T-cell (primary cell): ENCODE measurements at regions not wholly inside any gene's neighbourhood (a gene's known extent, or its start where the extent isn't known, plus 50 kb on each side); places are given as distances from the start of the nearest gene placed in this dataset.

Experiments used
- ATAC-seq, 4 experiments: fragments of 200-7000 bp in 3 of 4; fragments of 150-1000 bp in 1 of 4; cut with Tn5 transposase; replicated peaks in 1 of 4; 1 replicate in 3 of 4; 2 replicates in 1 of 4; pipeline ENCODE4 v1.10.0; 2021; ENCODE audit warnings: moderate library complexity in 3 of 4, mild to moderate bottlenecking in 2 of 4, moderate number of reproducible peaks in 1 of 4
- CTCF ChIA-PET, 2 donors: fragments of 300-600 bp; sonication (Branson Sonifier 250); formaldehyde crosslinking; loops; one replicate each; lab custom pipeline; 2022; ENCODE audit warnings: antibody characterized with exemption in 2 of 2; lab: Charles Lee
- POLR2A ChIA-PET, 2 donors: fragments of 300-600 bp; sonication (Branson Sonifier 250); formaldehyde crosslinking; loops; one replicate each; lab custom pipeline; 2022; ENCODE audit warnings: antibody characterized with exemption in 2 of 2; lab: Charles Lee
- DNase-seq, 35 experiments: peaks; one replicate each; pipeline versions ENCODE4 v3.0.0 to v3.0.0-alpha.2; 2013 to 2023
- H3K27ac ChIP-seq: one replicate; pipeline ENCODE4 v1.5.1; 2013; ENCODE audit warnings: low read length
- H3K27me3 ChIP-seq, 2 experiments: replicated peaks in 1 of 2; 1 replicate in 1 of 2; 2 replicates in 1 of 2; pipeline versions ENCODE4 v1.6.1 to v1.7.0; 2013; ENCODE audit warnings: low read length in 1 of 2, mixed read lengths in 1 of 2; ENCODE audit not compliant: control insufficient read depth in 2 of 2, insufficient read depth in 2 of 2; ENCODE audit errors: extremely low read depth in 1 of 2
- H3K36me3 ChIP-seq, 2 donors: 1 replicate in 1 of 2; 2 replicates in 1 of 2; pipeline versions ENCODE4 v1.6.1 to v1.7.0; 2013; ENCODE audit warnings: low read length in 1 of 2; ENCODE audit not compliant: control insufficient read depth in 2 of 2, insufficient read depth in 1 of 2; ENCODE audit errors: extremely low read depth in 1 of 2
- H3K4me1 ChIP-seq, 2 experiments: 1 replicate in 1 of 2; 2 replicates in 1 of 2; pipeline versions ENCODE4 v1.6.1 to v1.7.0; 2013; ENCODE audit warnings: low read length in 2 of 2, mixed read lengths in 1 of 2; ENCODE audit not compliant: insufficient read depth in 2 of 2, control insufficient read depth in 1 of 2; ENCODE audit errors: extremely low read depth in 1 of 2
- H3K4me3 ChIP-seq, 2 donors: 1 replicate in 1 of 2; 2 replicates in 1 of 2; pipeline versions ENCODE4 v1.5.1 to v1.7.0; 2013; ENCODE audit warnings: mild to moderate bottlenecking in 2 of 2, low read length in 1 of 2, moderate library complexity in 1 of 2; ENCODE audit not compliant: control insufficient read depth in 1 of 2; ENCODE audit errors: extremely low read depth in 1 of 2
- H3K9me3 ChIP-seq: 2 replicates; pipeline ENCODE4 v1.7.0; 2013
- H3K27ac Mint-ChIP-seq, 2 donors: one replicate each; pipeline ENCODE4 v1.8.0; 2020 to 2021; ENCODE audit warnings: mild to moderate bottlenecking in 2 of 2, mixed read lengths in 2 of 2
- H3K27me3 Mint-ChIP-seq, 2 donors: one replicate each; pipeline ENCODE4 v1.8.0; 2021 to 2022; ENCODE audit warnings: mixed read lengths in 2 of 2
- H3K36me3 Mint-ChIP-seq: one replicate; pipeline ENCODE4 v1.8.0; 2021; ENCODE audit warnings: mixed read lengths
- H3K4me1 Mint-ChIP-seq, 3 donors: one replicate each; pipeline ENCODE4 v1.8.0; 2020 to 2022; ENCODE audit warnings: mixed read lengths in 3 of 3, mild to moderate bottlenecking in 1 of 3
- H3K4me3 Mint-ChIP-seq, 3 donors: one replicate each; pipeline ENCODE4 v1.8.0; 2020 to 2022; ENCODE audit warnings: mild to moderate bottlenecking in 3 of 3, mixed read lengths in 3 of 3, moderate library complexity in 3 of 3
- H3K9me3 Mint-ChIP-seq, 3 donors: one replicate each; pipeline ENCODE4 v1.8.0; 2020 to 2022; ENCODE audit warnings: mixed read lengths in 3 of 3
- WGBS: methylation state at CpG from one replicate; pipeline ENCODE4 v1.1.5; 2013; ENCODE audit warnings: missing lambda C conversion rate; ENCODE audit not compliant: insufficient coverage; 5-methylcytosine and 5-hydroxymethylcytosine counted together

GRCh38 chr6:156717542-156717941, 59.6 kb upstream of the ARID1B start:
- 100% methylated on average over 1 of the region's 5 CpGs for WGBS
- DNase-seq (no peak), ATAC-seq (no peak)
- ChIA-PET POLR2A (interaction anchor here in 1 of 2 donors (0.7 kb wide), 2 partner anchors 9 to 54 kb away, joined by 3 to 5 read pairs; no protein-coding TSS in a partner anchor), CTCF (no interaction called here)
- no peaks in the 10 kb centered on the region for H3K36me3 ChIP-seq
- H3K36me3 Mint-ChIP-seq = no peaks in the 10 kb centered on the region
- H3K27me3 ChIP-seq = peaks cover 0 to 4% of the 10 kb centered on the region in 2 experiments
- H3K4me3 ChIP-seq = no peak overlapping the region
- no peak overlapping the region for H3K4me3 Mint-ChIP-seq
- H3K27ac ChIP-seq = no peak overlapping the region
- H3K9me3 Mint-ChIP-seq = no peaks in the 10 kb centered on the region
- no peaks in the 10 kb centered on the region for H3K9me3 ChIP-seq
- H3K27ac Mint-ChIP-seq = no peak overlapping the region
- peaks cover 14 to 22% (median 16%) of the 10 kb centered on the region in 3 donors for H3K4me1 Mint-ChIP-seq
- H3K4me1 ChIP-seq = peaks cover 2 to 15% of the 10 kb centered on the region in 2 experiments
- H3K27me3 Mint-ChIP-seq = no peaks in the 10 kb centered on the region

- Mint-ChIP-seq H3K4me3 (no peak overlapping the region), H3K27me3 (no peaks in the 10 kb centered on the region), H3K36me3 (no peaks in the 10 kb centered on the region), H3K9me3 (no peaks in the 10 kb centered on the region), H3K4me1 (peaks cover 13 to 17% (median 14%) of the 10 kb centered on the region in 3 donors), H3K27ac (no peak overlapping the region)
- Histone ChIP-seq H3K27me3 (peaks cover 0 to 4% of the 10 kb centered on the region in 2 experiments), H3K4me3 (no peak overlapping the region), H3K36me3 (no peaks in the 10 kb centered on the region), H3K4me1 (peaks cover 2 to 15% of the 10 kb centered on the region in 2 experiments), H3K27ac (no peak overlapping the region), H3K9me3 (no peaks in the 10 kb centered on the region)
- no peak for ATAC-seq
- DNase-seq = no peak
- WGBS = 65% methylated on average over 4 of the region's 5 CpGs
- CTCF ChIA-PET = interaction anchor here (0.5 to 1.3 kb wide), 2 partner anchors 11 to 192 kb away, joined by 3 to 7 read pairs; no protein-coding TSS in a partner anchor
- POLR2A ChIA-PET = interaction anchor here in 1 of 2 donors (0.6 kb wide), 1 partner anchor 97 kb away, joined by 3 read pairs; no protein-coding TSS in a partner anchor
Observed at GRCh38 chr6:156715839-156716238, 61.3 kb upstream of the ARID1B start.

- POLR2A ChIA-PET = no interaction called here
- peaks cover 0 to 2% (median 0%) of the 10 kb centered on the region in 3 donors for H3K4me1 Mint-ChIP-seq
- CTCF ChIA-PET = no interaction called here
- no peaks in the 10 kb centered on the region for H3K9me3 Mint-ChIP-seq
- no peak for DNase-seq
- 100% methylated on average over 1 of the region's 5 CpGs for WGBS
- Histone ChIP-seq H3K4me1 (no peaks in the 10 kb centered on the region), H3K9me3 (no peaks in the 10 kb centered on the region), H3K27ac (no peak overlapping the region), H3K4me3 (no peak overlapping the region), H3K36me3 (no peaks in the 10 kb centered on the region), H3K27me3 (peaks cover 0 to 4% of the 10 kb centered on the region in 2 experiments)
- peaks cover 0 to 3% of the 10 kb centered on the region in 2 donors for H3K27me3 Mint-ChIP-seq
- H3K36me3 Mint-ChIP-seq = no peaks in the 10 kb centered on the region
- H3K27ac Mint-ChIP-seq = no peak overlapping the region
- H3K4me3 Mint-ChIP-seq = no peak overlapping the region
- ATAC-seq = no peak
Observed at GRCh38 chr6:156713548-156713947, 63.6 kb upstream of the ARID1B start.

GRCh38 chr6:156710479-156710878, 66.7 kb upstream of the ARID1B start:
- Mint-ChIP-seq H3K27ac (no peak overlapping the region), H3K9me3 (no peaks in the 10 kb centered on the region), H3K4me3 (no peak overlapping the region), H3K27me3 (peaks cover 10 to 14% of the 10 kb centered on the region in 2 donors), H3K4me1 (no peaks in the 10 kb centered on the region), H3K36me3 (no peaks in the 10 kb centered on the region)
- POLR2A ChIA-PET = interaction anchor here in 1 of 2 donors (0.6 kb wide), 1 partner anchor 291 kb away, joined by 6 read pairs; no protein-coding TSS in a partner anchor
- H3K4me3 ChIP-seq = no peak overlapping the region
- ATAC-seq (no peak), DNase-seq (no peak)
- CTCF ChIA-PET = interaction anchor here in 1 of 2 donors (0.6 to 0.8 kb wide), 2 partner anchors 255 to 1021 kb away, joined by 3 read pairs; no protein-coding TSS in a partner anchor
- WGBS = no CpG with 5 or more reads among the region's 4 CpGs
- H3K4me1 ChIP-seq = no peaks in the 10 kb centered on the region
- H3K27ac ChIP-seq = no peak overlapping the region
- H3K36me3 ChIP-seq = no peaks in the 10 kb centered on the region
- H3K9me3 ChIP-seq = no peaks in the 10 kb centered on the region
- H3K27me3 ChIP-seq = peaks cover 0 to 11% of the 10 kb centered on the region in 2 experiments

- H3K9me3 Mint-ChIP-seq = no peaks in the 10 kb centered on the region
- CTCF ChIA-PET = interaction anchor here (0.6 kb wide), 2 partner anchors 126 to 227 kb away, joined by 3 to 10 read pairs; no protein-coding TSS in a partner anchor
- ATAC-seq (no peak), DNase-seq (no peak)
- no peaks in the 10 kb centered on the region for H3K4me1 Mint-ChIP-seq
- 100% methylated on average over 1 of the region's 3 CpGs for WGBS
- H3K27me3 ChIP-seq = peaks cover 0 to 7% of the 10 kb centered on the region in 2 experiments
- H3K27me3 Mint-ChIP-seq = peaks cover 10 to 15% of the 10 kb centered on the region in 2 donors
- no peak overlapping the region for H3K4me3 ChIP-seq
- no peaks in the 10 kb centered on the region for H3K36me3 Mint-ChIP-seq
- no peaks in the 10 kb centered on the region for H3K9me3 ChIP-seq
- no peak overlapping the region for H3K4me3 Mint-ChIP-seq
- H3K4me1 ChIP-seq = no peaks in the 10 kb centered on the region
- POLR2A ChIA-PET = no interaction called here
- no peaks in the 10 kb centered on the region for H3K36me3 ChIP-seq
- H3K27ac ChIP-seq = no peak overlapping the region
- H3K27ac Mint-ChIP-seq = no peak overlapping the region
Observed at GRCh38 chr6:156707818-156708217, 69.4 kb upstream of the ARID1B start.

GRCh38 chr6:156703719-156704118, 73.5 kb upstream of the ARID1B start:
- H3K27ac ChIP-seq = no peak overlapping the region
- no peaks in the 10 kb centered on the region for H3K36me3 Mint-ChIP-seq
- DNase-seq = no peak
- no peak overlapping the region for H3K4me3 ChIP-seq
- H3K9me3 ChIP-seq = no peaks in the 10 kb centered on the region
- no peak overlapping the region for H3K27ac Mint-ChIP-seq
- H3K27me3 ChIP-seq = peaks cover 0 to 10% of the 10 kb centered on the region in 2 experiments
- H3K4me1 Mint-ChIP-seq = peaks cover 0 to 4% (median 0%) of the 10 kb centered on the region in 3 donors
- H3K4me3 Mint-ChIP-seq = no peak overlapping the region
- 89% methylated on average over 2 of the region's 6 CpGs for WGBS
- no peaks in the 10 kb centered on the region for H3K36me3 ChIP-seq
- ATAC-seq = no peak
- CTCF ChIA-PET = no interaction called here
- H3K9me3 Mint-ChIP-seq = no peaks in the 10 kb centered on the region
- H3K27me3 Mint-ChIP-seq = peaks cover 12 to 14% of the 10 kb centered on the region in 2 donors
- no peaks in the 10 kb centered on the region for H3K4me1 ChIP-seq
- POLR2A ChIA-PET = no interaction called here
